GM12892 (cell line): ENCODE measurements at regions not wholly inside any gene's neighbourhood (a gene's known extent, or its start where the extent isn't known, plus 50 kb on each side); places are given as distances from the start of the nearest gene placed in this dataset.

ENCODE experiments used
- POLR2A ChIP-seq: IDR thresholded peaks from 2 replicates; pipeline ENCODE4 v1.6.1; 2011; ENCODE audit warnings: low read depth, low read length, control low read depth
- POLR2AphosphoS5 ChIP-seq: IDR thresholded peaks from 2 replicates; pipeline ENCODE4 v1.6.1; 2011; ENCODE audit warnings: low read depth, low read length, control low read depth
- TAF1 ChIP-seq: IDR thresholded peaks from 2 replicates; pipeline ENCODE4 v1.6.1; 2011; ENCODE audit warnings: low read depth, mild to moderate bottlenecking, control low read depth, low read length, borderline replicate concordance

DNA sequence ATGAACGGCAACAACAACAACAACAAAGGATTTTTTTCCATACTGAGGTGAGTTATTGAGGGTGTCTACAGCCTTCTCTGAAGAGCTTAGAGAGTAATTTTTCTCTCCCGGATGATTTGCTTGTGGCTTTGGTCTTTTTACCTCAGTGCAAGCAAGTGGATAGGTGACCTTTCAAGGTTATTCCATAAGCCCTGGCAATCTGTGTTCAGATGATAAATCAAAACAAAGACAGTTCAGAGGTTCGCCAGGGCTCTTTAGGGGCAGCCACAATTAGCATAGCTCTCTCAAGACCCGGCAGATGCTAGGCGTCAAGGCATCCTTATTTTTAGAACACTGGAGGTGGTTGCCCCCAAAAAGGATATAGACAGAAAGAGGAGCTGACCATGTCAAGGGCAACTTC lies 417.9 kb upstream of the C9orf72 start:
- TF ChIP-seq TAF1 (no peak), POLR2A (no peak), POLR2AphosphoS5 (no peak)
